IPS-20b (cell line): ENCODE measurements at regions not wholly inside any gene's neighbourhood (a gene's known extent, or its start where the extent isn't known, plus 50 kb on each side); places are given as distances from the start of the nearest gene placed in this dataset.

ENCODE experiments used
- H3K27ac ChIP-seq: one replicate; pipeline ENCODE4 v1.5.1; 2013; ENCODE audit warnings: low read length
- H3K27me3 ChIP-seq: 2 replicates; pipeline ENCODE4 v1.6.1; 2013; ENCODE audit warnings: mild to moderate bottlenecking, low read length, inconsistent platforms; ENCODE audit not compliant: insufficient read depth
- H3K36me3 ChIP-seq: 2 replicates; pipeline ENCODE4 v1.6.1; 2013; ENCODE audit warnings: low read depth, mild to moderate bottlenecking, inconsistent platforms, low read length, moderate library complexity; ENCODE audit not compliant: insufficient read depth
- H3K4me1 ChIP-seq: 2 replicates; pipeline ENCODE4 v1.6.1; 2013; ENCODE audit warnings: mild to moderate bottlenecking, control low read depth, inconsistent platforms, low read length, moderate library complexity; ENCODE audit not compliant: insufficient read depth
- H3K4me3 ChIP-seq: 2 replicates; pipeline ENCODE4 v1.5.1; 2013; ENCODE audit warnings: mild to moderate bottlenecking, low read length, inconsistent platforms
- H3K9ac ChIP-seq: 2 replicates; pipeline ENCODE4 v1.6.1; 2013; ENCODE audit warnings: low read depth, mild to moderate bottlenecking, inconsistent platforms, low read length, moderate library complexity
- H3K9me3 ChIP-seq: 2 replicates; pipeline ENCODE4 v1.6.1; 2013; ENCODE audit warnings: mild to moderate bottlenecking, low read depth, low read length, inconsistent platforms; ENCODE audit not compliant: insufficient read depth

DNA sequence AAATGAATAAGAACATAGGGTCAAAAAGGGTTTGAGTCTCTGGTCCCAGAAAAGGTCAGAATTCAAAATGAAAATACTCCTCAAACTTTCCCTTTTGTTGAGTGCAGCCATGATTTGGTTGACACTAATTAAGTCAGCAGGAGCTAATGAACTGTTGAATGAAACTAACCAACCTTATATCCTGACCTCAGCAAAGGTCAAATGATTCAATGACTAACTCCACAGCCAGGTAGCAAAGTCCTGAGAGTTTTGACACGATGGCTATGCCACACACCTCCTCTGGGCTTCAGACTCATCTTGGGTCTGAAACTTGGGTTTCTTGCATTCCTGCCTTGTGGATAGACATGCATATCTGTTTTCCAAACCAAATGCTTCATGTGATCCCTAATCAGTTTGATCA lies 172.3 kb downstream of the INO80D start:
- Histone ChIP-seq H3K4me1 (no peaks in the 10 kb centered on the region), H3K9ac (no peak overlapping the region), H3K4me3 (no peak overlapping the region), H3K36me3 (no peaks in the 10 kb centered on the region), H3K9me3 (no peaks in the 10 kb centered on the region), H3K27me3 (no peaks in the 10 kb centered on the region), H3K27ac (no peak overlapping the region)

DNA sequence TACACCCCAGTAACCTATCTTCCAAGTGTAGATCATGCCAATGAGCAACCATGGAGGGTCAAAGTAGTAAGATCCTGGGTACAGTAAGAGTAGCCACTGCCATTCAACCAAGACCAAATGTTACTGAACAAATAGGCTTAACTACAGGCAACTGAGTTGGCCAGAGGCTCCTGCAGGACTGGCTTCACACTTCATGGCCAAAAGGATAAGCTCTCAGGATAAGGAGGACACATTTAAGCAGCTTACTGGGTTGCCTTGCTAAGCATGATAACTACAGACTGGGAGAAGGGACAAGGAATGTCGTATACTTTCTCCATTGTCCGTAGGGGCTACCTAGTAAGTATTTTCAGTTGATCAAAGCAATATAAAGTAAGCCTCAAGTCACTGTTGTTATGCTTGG lies 174.7 kb downstream of the INO80D start:
- Histone ChIP-seq H3K4me1 (no peaks in the 10 kb centered on the region), H3K27ac (no peak overlapping the region), H3K4me3 (no peak overlapping the region), H3K36me3 (no peaks in the 10 kb centered on the region), H3K27me3 (no peaks in the 10 kb centered on the region), H3K9ac (no peak overlapping the region), H3K9me3 (no peaks in the 10 kb centered on the region)

DNA sequence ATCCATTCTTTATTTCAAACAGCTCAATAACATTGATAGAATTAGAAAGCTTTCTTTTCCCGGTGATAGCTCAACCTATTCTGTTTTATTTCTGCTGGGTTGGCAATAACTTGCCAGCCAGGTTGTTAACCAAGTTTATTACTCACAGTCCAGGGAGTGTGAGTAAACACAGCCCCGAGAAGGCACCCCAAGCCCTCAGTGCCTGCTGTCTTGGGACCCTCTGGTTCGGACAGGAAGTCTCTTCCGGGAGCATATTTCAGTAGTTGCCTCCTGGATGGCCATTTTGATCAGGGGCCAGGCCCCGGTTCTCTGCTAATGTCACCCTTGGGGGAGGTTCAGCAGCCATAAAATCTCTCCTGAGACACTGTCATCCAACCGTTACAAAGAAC lies 176.8 kb downstream of the INO80D start:
- H3K9me3 ChIP-seq: no peaks in the 10 kb centered on the region
- H3K36me3 ChIP-seq: no peaks in the 10 kb centered on the region
- no peak overlapping the region for H3K4me3 ChIP-seq
- no peaks in the 10 kb centered on the region for H3K4me1 ChIP-seq
- H3K27me3 ChIP-seq: no peaks in the 10 kb centered on the region
- H3K27ac ChIP-seq: no peak overlapping the region
- H3K9ac ChIP-seq: no peak overlapping the region

DNA sequence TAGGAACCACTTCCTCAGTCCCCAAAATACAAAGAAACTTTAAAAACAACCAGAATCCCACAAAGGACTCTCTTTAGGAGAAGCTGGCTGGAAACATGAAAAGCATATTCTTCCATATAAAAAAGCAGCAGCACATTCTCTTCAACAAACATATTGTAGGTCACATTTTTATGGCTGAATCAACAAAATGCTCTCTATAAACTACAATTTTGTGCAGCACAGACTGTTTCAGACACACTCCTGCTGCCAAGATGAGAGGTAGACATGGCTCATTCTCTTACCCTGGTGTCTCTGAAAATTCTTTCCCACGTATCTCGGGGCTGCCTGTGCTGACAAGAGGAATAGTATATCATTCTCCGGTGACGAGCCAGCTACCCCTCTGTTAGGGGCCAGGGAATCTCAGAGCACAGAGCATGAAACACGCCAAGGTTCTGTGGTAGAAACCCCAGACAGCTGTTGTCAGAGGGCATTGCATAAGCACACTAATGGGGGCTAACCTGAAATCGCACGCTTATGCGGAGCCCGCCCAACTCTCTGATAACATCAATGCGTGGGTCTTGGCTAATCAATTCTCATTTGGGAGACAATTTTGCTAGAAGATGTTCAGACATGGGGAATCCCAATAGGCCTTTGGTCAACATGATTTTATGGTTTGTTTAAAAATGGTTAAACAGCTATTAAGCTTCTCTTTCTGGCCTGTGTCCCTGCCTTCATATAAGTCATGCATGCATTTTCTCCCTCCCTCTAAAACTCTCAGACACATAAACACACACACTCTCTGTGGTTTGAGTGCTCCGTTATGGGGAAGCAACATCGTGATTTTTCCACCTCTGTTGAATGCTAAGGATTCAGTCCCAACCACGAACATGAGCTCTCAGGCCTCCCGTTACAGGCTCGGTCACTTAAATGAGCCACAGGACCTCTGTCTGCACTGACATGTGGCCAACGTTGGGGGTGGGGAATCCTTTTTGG lies 177.5 kb downstream of the INO80D start:
- Histone ChIP-seq H3K4me1 (no peaks in the 10 kb centered on the region), H3K27ac (no peak overlapping the region), H3K27me3 (no peaks in the 10 kb centered on the region), H3K36me3 (no peaks in the 10 kb centered on the region), H3K4me3 (no peak overlapping the region), H3K9ac (no peak overlapping the region), H3K9me3 (no peaks in the 10 kb centered on the region)

DNA sequence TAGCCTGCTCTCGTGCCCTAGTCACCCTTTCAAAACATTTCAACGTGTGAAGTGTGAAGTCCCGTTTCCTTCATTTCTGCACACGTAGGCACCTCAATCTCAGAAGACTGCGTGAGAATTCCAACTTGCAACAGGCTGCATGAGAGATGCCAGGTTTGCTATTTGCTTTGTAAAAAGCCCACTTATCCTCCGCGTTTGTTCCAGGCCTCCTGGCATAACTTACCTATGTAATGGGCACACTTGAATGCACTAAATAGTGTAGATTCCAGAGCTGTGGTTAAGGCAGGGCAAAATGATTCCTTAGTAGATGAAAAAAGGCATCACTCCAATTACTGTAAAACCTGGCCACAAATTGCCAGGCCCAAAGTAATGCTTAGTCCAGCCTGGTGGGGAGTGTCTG lies 179.6 kb downstream of the INO80D start:
- Histone ChIP-seq H3K4me1 (no peaks in the 10 kb centered on the region), H3K9me3 (no peaks in the 10 kb centered on the region), H3K27ac (no peak overlapping the region), H3K4me3 (no peak overlapping the region), H3K9ac (no peak overlapping the region), H3K27me3 (no peaks in the 10 kb centered on the region), H3K36me3 (no peaks in the 10 kb centered on the region)

DNA sequence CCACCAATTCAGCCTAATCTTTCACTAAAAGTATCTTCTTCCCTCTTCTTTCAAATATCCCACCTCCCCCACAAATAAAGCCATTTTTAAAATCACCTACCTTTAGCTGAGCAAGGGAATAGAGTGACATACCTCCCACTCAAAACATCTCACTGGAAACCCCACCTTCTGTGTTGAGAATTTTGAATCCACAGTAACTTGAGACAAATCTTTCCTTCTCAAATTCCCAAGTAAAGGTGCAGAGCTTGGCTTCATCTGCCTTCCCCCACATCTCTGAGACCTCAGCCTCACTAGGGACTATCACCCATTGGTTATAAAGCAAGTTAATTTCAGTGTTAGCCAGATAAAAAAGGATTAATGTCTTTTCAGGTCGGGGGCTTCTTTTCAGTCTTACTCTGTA lies 180.4 kb downstream of the INO80D start:
- Histone ChIP-seq H3K36me3 (no peaks in the 10 kb centered on the region), H3K9me3 (no peaks in the 10 kb centered on the region), H3K4me1 (no peaks in the 10 kb centered on the region), H3K27me3 (no peaks in the 10 kb centered on the region), H3K4me3 (no peak overlapping the region), H3K9ac (no peak overlapping the region), H3K27ac (no peak overlapping the region)

DNA sequence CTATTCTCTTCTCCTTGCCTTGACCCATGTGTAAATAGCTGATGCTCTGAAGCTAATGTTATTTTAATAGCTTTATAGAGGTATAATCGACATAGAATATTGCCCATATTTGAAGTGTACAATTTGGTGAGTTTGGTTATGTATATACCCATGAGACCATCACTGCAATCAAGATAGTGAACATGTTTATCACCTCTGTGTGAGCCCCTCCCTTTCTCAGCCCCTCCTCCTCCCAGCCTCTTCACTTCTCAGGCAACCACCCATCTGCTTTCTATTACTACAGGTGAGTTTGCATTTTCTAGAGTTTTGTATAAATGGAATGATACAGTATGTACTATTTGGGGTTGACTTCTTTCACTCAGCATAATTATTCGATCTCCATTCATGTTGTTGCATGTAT lies 181.1 kb downstream of the INO80D start:
- no peak overlapping the region for H3K27ac ChIP-seq
- H3K4me1 ChIP-seq: no peaks in the 10 kb centered on the region
- no peaks in the 10 kb centered on the region for H3K27me3 ChIP-seq
- no peak overlapping the region for H3K4me3 ChIP-seq
- no peaks in the 10 kb centered on the region for H3K9me3 ChIP-seq
- no peak overlapping the region for H3K9ac ChIP-seq
- H3K36me3 ChIP-seq: no peaks in the 10 kb centered on the region

DNA sequence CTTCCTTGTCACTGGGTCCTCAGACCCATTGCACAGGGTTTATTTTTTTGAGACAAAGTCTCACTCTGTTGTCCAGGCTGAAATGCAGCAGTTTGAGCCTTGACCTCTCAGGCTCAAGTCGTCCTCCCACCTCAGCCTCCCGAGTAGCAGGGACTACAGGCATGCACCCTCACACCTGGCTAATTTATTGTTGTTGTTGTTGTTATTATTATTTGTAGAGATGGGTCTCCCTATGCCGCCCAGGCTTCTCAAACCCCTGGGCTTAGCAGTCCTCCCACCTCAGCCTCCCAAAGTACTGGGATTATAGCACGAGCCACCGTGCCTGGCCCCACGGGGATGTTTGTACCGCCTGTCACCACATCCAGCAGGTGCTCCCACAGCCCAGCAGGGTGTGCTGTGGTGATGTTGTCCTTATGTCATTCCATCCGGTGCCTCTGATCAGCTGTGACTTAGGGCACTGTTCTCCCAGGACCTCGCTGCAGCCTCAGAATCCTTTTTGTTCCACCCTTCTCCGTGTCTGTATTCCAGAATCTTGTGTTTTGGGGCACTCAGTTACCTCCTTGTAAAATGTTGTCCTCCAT lies 182.3 kb downstream of the INO80D start:
- Histone ChIP-seq H3K9me3 (no peaks in the 10 kb centered on the region; the same call in 1 of the 2 replicates), H3K36me3 (no peaks in the 10 kb centered on the region), H3K9ac (no peak overlapping the region), H3K27ac (no peak overlapping the region), H3K4me1 (no peaks in the 10 kb centered on the region), H3K4me3 (no peak overlapping the region), H3K27me3 (no peaks in the 10 kb centered on the region)

DNA sequence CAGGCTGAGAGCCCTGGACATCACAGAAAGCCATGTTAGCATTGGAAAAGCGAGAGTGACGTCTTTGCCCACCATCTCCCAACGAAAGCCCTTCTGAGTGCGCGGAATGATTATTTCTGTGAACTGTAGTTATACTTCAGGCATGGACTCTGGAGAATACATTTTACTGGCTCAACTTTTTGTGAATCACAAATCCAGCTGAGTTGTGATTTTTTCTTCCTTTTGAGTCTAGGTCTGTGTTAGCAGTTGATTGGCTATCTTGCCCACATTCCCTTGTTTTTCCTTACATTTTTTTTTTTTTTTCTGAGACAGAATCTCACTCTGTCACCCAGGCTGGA lies 183.1 kb downstream of the INO80D start:
- no peaks in the 10 kb centered on the region; the same call in 1 of the 2 replicates for H3K9me3 ChIP-seq
- H3K4me1 ChIP-seq: no peaks in the 10 kb centered on the region
- no peaks in the 10 kb centered on the region for H3K36me3 ChIP-seq
- no peaks in the 10 kb centered on the region for H3K27me3 ChIP-seq
- no peak overlapping the region for H3K4me3 ChIP-seq
- no peak overlapping the region for H3K9ac ChIP-seq
- H3K27ac ChIP-seq: no peak overlapping the region

DNA sequence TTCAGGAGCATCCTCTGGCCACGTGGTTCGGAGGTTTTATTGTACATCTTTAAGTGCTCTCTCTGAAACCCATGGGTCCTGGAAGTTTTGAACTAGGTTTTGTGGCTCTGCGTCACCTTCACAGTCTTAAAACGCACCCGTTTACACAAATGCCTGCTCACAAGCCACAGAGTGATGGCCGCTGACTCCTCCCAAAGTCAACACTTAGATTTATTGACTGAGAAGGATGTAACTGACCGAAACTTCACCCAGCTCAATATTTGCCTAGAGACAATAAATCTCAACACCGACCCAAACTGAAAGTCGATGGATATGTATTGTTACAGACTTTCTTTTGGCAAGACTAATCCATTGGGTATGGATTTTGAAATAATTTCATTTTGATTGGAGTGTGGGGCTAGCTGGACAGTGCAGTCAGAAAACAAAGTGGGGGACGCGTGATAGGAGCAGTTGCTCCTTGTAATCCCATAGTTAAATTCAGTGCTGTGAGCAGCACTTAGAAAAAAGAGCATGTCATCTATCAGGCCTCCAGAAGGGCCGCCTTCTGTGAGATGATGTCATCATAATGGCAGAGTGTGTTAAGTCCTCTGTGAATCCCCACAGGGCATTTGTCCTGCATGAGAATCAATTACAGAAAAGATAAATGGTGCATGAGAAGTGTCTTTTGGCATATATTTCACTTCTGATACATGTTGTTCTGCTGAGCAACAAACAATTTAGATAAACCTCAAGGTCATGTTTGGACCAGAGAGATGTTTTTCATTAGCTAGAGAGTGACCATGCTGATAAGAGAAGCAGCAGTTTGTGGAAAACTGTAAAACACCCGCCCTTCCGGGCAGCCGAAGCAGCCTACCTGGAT lies 183.7 kb downstream of the INO80D start:
- no peak overlapping the region for H3K9ac ChIP-seq
- H3K27me3 ChIP-seq: no peaks in the 10 kb centered on the region
- no peak overlapping the region for H3K27ac ChIP-seq
- no peak overlapping the region for H3K4me3 ChIP-seq
- H3K4me1 ChIP-seq: no peaks in the 10 kb centered on the region
- H3K36me3 ChIP-seq: no peaks in the 10 kb centered on the region
- H3K9me3 ChIP-seq: no peaks in the 10 kb centered on the region; the same call in 1 of the 2 replicates

DNA sequence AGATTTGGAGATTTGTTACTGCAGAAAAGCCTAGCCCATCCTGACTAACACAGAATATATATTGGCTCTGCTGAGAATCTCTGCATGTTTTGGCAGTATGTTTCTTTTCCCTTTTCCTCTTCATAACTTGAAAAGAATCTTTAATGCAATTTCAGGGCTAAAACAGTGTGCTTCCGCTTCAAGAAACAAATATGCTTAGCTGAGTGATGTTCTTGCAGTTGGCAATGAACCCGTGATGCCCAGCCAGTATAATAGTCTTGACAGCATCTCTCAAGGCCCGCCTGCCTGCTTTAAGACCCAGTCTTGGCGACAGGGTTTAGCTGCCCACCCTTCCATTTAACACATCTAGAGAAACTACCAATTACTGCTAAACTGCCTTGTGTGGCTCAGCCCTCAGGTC lies 184.5 kb downstream of the INO80D start:
- Histone ChIP-seq H3K36me3 (no peaks in the 10 kb centered on the region), H3K4me1 (no peaks in the 10 kb centered on the region), H3K9ac (no peak overlapping the region), H3K27ac (no peak overlapping the region), H3K4me3 (no peak overlapping the region), H3K27me3 (no peaks in the 10 kb centered on the region), H3K9me3 (no peaks in the 10 kb centered on the region; the same call in 1 of the 2 replicates)
